ENCODE measurements at regions not wholly inside any gene's neighbourhood (a gene's known extent, or its start where the extent isn't known, plus 50 kb on each side); places are given as distances from the start of the nearest gene placed in this dataset.

DNA sequence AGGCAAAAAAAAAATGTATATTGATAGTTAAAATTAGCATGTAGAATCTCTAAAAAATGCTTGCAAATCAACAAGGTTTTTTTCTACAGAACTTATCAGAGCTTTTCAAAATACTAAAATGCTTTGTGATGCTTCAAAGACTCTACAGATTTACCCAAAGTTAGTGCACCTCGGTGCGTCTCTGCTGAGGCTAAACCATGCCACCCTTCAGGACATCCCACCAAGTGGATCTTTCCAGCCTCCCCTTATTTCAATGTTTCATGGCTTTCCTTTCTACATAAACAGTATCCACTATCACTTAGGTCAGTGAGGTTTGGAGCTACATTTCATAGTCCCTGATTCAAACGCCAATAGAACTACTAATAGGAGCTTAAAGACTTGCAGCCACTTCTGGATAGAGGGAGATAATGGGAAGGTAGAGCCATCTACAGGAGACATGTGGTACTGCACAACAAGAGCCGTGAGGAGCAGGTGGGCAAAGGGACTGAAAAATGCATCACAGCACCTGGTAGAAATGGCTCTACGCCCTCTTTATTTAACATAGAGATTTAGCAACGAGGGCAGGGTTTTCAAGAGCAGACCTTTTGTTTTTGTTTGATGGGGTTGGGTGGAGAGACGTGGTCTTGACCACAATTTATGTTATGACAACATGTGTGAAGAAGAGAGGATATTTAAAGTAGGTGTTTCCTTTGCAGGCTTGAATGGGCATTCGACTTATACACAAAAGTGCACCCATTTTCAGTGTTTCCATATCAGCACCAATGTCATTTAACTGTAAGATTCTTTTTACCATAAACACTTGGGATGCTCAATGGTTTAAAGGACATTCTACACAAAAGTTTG, 56.1 kb upstream of the SLC35G4 start:
- DNase-seq (ENCODE audit: low read depth in 3 of 3) = peak in 2 of 3 donors; percentile 3 to 12

DNA sequence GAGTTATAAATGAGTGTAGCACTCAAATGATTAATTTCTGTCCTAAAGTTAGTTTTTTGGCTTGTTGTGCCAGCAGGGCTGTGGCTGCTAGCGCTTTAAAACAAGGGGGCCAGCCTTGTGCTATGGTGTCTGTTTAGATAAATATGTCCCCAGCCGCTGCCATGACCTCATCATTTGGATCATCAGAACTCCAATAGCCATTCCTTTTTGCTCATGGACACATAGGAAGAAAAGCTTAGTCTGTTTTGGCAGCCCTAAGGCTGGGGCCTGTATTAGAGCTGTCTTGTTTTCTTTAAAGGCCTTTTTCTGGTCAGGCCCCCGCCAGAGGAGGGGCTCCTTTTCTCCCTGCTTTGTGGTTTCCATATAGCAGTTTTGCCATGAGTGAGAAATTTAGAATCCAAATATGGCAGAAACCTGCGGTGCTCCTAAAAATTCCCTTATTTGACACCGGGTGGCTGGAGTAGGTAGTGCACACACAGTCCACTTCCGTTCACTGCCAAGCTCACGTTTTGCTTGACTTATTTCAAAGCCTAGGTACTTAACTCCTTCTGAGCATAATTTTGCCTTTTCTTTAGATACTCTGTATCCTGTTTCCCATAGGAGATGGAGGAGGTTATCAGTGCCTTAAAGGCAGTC, 60.4 kb upstream of the SLC35G4 start:
- DNase-seq (ENCODE audit: low read depth in 3 of 3) = no peak

DNA sequence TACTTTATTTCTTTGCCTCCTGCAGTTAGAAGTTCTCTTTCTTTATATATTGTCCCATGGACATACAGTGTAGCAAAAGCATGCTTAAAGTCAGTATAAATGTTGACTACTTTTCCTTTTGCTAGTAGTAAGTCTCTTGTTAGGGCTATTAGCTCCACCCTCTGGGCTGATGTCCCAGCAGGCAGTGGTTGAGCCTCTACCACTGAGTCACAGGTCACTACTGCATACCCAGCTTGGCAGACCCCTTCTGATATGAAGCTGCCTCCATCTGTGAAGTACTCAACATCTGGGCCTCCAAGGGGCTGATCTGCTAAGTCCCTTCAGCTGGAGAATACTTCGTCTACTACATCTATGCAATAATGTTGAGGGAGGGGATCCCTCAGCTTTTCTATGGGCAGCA, 61.0 kb upstream of the SLC35G4 start:
- no peak for DNase-seq (ENCODE audit: low read depth in 3 of 3)

DNA sequence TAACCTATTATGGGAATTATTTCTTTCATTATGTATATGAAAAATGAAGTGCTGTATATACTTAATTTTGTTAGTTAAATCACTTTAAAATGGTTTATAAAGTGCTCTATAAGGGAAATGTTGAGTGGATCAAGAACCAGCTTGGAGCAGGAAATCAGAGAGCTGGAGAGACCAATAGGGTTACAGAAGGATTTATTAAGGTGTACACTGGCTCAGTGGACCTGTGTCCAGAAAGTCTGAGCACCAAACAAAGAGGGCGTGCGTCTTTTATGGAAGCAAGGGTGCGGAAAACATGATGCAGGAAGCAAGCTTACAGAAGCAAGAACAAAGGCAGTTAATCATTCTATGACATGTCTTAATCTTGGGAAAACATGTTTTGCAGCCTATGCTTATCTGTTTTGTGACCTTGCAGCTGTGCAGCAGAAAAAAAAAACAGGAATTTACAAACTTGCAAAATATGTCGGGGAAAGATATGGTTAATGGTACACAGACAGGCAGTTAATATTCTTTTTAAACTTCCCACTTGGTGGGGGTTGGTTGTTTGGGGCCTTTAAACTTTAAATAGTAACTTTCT, 65.2 kb upstream of the SLC35G4 start:
- DNase-seq (ENCODE audit: low read depth in 3 of 3) = no peak

DNA sequence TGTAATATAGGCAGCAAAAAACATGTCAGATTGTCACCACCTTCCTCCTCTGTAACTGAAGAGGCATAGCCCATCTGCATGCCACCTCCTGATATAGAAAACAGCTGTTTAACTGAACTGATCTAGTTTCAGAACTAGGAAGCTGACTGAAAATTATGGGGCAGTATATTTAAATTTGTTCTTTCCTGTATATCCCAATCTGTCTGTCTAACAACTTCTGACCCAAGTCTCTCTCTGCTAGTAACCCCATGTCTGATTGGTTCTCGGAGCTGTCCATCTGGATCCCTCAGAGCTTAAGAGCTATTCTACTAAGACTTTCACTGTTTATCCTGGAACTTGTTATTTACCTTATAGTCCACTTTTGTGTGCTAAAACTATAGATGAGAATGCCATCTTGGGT, 68.2 kb upstream of the SLC35G4 start:
- DNase-seq (ENCODE audit: low read depth in 3 of 3) = no peak

DNA sequence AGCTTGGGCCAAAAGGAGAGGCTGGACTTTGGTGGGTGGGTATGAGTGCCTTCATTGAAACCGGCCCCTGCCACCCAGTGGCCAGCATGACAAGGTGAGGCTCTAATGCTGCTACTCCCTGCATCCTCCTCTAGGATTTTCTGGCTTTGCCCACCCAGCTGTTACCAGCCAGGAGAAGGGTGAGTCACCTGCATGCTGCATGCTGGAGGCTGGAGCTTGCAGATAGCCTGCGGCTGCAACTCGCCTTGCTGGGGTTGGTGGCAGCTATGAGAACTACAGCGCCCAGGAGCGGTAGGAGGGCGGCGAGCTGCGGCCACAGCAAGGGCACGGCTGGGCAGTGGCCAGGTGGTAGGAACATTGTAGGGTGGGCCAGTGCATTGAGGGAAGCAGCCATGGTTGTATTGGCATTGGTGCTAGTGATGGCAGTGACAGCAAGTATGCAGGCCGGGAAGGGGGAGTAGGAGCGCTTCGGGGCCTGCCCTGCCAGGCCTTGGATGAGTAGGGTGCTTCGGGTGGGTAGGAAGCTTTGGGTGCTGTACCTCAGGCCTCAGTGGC, 75.4 kb upstream of the SLC35G4 start:
- no peak for DNase-seq (ENCODE audit: low read depth in 3 of 3)

DNA sequence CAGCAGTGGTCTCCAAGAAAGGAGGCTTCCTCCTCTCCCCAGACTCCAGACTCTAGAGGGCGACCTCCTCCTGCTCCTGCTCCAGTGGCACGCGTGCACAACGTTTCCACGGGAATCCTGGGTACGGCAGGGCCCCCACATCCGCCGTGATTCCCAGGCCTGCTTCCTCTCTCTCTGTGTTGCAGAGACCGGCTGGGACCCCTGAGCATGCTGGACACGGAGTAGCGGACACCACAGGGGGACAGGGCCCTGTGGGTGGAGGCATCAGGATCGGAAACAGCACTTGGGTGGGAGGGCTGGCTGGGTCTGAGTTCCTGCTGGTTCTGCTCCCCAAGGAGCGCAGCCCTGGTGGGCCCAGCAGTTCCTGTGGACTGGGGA, 75.9 kb upstream of the SLC35G4 start:
- no peak for DNase-seq (ENCODE audit: low read depth in 3 of 3)

DNA sequence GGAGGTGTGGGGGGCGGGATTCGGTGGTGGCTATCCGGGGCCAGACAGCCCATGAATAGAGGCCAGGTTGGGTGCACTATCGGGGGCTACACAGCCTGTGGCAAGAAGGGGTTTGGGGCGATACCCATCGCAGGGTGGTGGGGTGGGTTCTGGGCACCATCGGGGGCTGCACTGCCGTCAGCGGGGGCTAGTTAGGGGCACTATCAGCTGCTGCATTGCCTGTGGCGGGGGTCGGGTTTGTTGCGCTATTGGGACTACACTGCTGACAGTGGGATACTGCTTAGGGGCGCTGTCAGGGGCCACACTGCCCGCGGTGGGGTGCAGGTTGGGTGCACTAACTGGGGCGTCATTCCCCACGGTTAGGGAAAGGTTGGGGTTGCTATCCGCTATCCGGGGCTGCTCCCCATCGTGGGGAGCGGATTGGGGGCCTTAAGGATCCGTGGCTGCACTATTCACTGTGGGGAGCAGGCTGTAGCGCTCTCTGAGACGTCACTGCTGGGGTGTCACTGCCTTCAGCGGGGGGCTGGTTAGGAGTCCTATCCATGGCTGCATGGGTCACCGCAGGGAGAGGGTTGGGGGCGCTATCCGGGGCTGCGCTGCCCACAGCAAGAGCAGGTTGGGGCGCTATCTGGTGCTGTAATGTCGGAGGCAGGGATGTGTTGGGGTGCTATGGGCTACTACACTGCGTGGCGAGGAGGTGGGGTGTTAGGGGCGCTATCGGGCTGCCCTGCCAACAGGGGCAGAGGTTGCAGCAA, 76.5 kb upstream of the SLC35G4 start:
- no peak for DNase-seq (ENCODE audit: low read depth in 3 of 3)

DNA sequence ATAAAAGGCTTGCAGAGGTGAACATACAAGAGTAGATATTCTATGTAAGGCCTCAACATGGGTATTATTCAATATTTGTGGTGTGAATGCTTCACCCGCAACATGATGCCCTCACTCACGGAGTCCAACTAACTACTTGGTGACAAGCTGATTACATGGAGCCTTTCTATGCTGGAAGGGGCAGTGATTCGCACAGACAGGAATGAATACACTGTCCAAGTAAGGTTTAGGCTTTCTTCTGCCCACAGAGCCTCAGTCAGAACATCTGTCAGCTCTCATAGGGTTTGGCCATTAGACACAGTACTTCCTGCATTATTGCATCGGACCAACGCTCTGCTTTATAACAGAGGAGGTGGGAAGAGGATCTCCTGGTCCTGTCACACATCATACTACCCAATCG, 80.3 kb upstream of the SLC35G4 start:
- no peak for DNase-seq (ENCODE audit: low read depth in 3 of 3)

DNA sequence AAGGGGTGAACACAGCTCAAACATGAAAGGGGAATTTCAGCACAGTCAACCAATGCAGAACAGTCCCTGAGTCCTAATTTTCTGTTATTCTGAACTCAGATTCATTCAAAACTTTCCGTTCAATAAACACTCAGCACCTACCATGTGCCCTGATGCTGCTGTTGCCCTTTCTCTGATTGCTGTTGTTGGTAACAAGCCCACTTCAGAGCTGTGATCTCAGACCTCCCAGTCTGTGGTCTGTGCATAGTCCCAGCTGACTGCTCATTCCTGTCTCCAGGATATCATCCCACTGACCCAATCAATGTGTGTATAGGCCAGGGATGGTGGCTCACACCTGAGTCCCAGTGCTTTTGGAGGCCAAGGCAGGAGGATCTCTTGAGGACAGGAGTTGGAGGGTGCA, 82.7 kb upstream of the SLC35G4 start:
- DNase-seq (ENCODE audit: low read depth in 3 of 3) = no peak

DNA sequence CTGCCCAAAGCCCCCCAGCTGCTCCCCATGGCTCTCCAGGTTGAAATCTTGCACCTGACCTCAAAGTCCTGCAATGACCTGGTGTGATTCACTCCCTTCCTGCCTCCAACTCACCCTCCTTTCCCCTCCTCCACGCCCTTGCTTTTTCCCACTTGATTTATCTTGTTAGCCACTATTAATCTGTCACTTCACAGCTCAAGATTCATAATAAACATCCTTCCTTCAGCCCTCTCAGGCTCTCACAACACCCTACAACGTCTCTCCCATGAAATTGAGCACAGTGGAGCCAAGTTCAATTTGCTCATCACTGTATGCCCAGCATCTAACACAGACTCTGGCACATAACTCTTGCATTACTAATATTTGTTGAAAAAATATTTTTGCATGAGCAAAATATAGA, 85.6 kb upstream of the SLC35G4 start:
- no peak for DNase-seq (ENCODE audit: low read depth in 3 of 3)

DNA sequence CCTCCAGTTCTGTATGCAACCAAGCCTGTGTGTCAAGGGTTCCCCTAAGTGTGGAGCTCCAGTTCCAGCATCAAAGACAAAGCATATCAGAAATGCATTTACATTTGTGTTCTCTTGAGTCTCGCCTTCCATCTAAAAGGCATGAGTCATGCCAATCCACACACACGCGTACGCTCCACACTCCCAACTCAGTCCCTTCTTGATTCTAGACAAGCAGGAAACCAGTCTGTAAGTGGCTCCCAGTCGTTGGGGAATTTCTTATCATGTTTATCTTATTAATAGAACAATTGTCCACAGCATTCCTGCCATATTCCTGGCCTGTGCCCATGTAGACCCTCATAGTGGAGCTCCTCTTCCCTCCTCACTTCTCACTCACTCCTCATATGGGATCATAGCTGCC, 86.4 kb upstream of the SLC35G4 start:
- no peak for DNase-seq (ENCODE audit: low read depth in 3 of 3)

DNA sequence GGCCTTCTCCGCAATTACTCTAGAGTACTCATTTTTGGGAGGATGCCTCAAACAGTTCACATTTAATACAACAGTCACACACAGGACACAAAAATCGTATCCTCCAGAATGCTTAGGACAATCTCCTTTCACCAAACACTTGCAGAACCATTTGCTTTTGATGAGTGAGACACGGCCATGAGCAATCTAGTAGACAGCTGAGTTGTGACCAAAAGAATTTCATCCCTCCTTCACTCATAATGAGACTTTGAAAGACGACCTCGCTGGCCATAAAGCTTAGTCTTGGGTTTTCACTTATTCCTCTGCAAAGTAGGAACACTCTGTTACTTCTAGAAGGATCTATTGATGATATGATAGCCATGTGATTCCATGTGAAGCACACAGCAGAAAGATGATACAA, 87.5 kb upstream of the SLC35G4 start:
- no peak for DNase-seq (ENCODE audit: low read depth in 3 of 3)

DNA sequence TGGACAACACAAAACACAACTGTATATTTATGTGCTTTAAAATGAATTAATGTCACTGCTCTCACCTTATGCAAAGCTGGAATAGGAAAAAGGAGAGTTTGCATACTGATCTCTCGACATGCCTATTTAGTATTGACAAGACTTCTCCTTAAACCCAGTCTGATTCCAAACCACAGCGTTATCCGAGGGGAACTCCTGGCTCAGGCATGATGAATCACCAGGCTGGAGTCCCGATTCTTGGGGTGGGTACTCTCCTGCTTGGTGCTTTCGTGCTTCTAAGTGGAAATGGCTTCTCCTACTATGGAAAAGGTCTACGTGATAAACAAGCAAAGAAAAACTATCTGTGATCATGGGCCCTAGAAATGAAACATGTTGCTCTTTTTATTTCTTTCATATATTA, 88.9 kb upstream of the SLC35G4 start:
- no peak for DNase-seq (ENCODE audit: low read depth in 3 of 3)

DNA sequence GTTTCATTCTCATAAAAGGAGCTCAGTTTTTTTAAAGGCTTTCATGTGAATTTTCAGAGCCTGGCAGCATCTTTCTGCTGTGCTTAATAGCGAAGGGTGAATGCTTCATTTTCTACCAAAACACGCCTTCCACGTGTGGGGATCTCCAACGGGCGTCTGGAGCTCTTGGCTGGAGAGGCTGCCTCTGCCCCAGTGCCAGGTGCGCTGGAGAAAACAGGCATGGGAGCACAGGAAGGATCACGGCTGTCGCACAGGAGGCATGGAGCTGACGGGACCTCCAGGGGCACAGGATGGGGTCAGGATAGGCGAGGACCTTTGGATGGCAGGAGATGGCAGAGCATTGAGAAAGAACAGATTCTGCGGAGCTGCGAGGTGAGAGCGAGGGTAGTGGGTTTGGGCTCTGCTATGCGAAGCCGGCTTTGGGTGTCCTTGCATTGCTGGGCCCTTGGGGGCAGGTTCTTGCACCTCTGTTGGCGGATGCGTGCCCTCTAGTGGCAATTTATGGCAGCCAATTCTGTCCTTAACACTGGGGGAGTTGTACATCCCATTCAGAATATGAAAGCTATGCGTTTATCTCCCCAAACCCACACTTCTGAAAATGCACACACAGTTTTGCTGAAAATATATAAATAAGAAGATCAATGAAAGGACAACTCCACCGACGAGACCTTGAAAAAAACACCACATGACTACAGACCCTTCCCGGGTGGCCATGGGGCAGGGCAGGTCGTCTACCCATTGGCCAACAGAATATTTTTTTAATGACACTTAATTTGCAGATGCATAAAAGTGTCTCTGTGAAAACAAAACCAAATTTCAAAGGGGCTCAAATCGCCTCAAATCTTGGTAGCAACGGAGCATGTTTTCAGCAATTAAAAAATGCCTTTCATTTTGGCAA, 90.4 kb upstream of the SLC35G4 start:
- DNase-seq (ENCODE audit: low read depth in 3 of 3) = peak in 2 of 3 donors; percentile 18 to 29

DNA sequence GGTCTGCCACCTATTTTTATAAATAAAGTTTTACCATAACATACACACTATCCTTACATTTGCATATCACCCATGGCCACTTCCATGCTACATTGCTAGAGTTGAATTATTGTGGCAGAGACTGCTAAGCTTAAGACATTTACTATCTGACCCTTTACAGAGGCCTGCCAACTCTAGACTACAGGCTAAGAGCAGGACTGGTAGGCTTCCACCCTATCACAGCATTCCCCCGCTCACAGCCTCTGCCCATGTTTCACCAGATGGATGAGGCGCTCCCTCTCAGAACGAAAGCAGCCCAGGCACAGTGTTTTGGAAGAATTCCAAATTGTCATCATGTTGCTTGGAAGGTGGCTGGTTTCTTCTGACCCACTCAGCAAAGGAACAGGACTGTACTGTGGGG, 91.7 kb upstream of the SLC35G4 start:
- DNase-seq (ENCODE audit: low read depth in 3 of 3) = no peak

DNA sequence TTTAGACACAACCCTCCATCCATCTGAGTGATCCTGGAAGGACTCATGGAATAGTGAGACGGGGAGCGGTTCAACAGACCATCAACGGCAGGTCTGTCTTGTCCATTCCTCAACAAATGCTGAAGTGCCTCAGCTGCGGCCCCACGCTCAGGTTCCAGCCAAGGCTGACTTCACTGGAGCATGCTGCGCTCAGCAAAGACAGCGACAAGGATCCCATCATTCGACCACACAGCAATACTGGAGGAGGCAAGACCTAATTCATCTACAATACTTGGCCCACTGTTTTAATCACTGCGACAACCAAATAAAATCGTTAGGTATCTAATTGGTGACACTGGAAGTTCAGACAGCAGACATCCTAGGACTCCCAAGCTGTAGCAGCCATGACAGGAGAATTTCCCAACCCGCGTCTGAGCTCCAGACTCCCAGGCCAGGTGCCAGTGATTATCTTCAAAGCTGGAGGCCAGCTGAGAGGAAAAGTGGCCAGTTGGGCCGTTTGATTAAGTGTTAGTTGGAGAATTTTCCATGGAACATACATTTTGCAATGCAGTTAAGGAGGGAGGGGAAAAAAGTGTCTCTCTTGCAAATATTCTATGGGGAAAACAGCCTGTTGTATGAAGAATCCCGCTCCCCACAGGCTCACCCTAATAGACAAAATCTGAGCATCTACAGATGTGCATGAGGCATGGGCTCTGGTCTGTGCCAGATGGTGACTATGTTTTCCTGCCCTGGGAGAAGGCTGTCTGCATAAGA, 92.5 kb upstream of the SLC35G4 start:
- no peak for DNase-seq (ENCODE audit: low read depth in 3 of 3)

DNA sequence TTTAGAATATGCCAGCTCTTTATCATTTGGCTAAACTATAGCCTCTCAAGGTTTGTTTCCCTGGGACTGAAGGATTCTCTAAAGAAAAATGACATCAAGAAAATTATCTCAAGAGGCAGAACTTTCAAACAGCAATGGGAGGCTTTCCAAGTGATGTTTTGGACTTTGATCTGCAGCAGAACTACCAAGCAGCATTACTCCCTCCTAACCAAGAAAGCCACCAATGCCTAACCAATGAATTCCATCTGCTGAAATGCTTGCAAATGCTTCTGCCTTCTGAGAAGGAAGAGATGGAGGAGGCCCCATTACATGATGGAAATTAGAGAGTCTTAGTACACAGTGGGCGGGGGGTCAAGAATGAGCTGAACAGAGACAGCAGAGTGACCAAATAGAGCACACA, 95.1 kb upstream of the SLC35G4 start:
- no peak for DNase-seq (ENCODE audit: low read depth in 3 of 3)

DNA sequence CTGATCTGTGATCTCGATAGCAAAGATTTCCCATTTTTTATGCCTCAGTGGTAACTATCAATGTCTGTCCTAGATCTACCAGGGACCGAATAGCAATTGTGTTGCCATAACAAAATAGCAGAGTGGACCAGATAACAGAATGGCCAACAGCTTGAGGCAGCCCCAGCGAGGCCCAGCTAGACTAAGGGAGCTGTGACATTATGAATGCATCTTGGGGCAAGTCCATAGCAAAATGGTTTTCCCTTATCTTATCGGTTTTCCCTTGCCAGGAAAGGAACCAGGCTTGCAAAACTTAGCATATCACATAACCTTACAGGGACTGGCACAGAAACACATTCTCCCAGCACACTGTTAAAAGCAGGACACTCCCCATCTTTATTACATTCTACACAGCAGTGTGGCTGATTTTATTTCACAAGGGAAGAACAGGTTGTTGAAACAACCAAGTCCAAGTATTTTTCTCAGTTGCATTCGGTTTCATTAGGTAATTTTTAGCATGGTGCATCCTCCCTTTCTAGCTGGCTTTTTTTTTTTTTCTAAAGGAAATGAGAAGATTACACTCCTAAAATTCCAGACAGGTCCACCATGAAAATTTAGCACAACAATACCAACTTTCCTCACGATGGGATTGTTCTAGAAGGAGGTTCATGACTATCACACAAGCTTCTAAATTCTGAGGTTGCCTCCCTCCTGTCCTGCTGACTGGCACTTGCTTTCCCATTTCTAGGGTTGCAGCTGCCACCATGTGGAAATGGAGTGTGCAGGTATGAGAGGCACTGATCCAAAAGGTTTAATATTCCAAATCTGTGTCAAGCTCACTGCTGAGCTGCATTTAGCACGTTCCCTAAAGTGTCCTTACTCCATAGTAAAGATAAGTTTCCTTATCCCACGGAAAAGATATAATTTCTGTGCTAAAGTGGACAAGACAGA, 97.0 kb upstream of the SLC35G4 start:
- no peak for DNase-seq (ENCODE audit: low read depth in 3 of 3)
